ENCODE measurements at regions not wholly inside any gene's neighbourhood (a gene's known extent, or its start where the extent isn't known, plus 50 kb on each side); places are given as distances from the start of the nearest gene placed in this dataset.
"Not testable (repeated sequence)": the region's sequence is repeated elsewhere in the genome, so short reads cannot be mapped to it uniquely, and the experiment has no call there.

GRCh38 chr10:25867321-25867720 lies 66.7 kb upstream of the MYO3A start:
- no peak for DNase-seq (ENCODE audit: low spot score)

GRCh38 chr10:25869067-25869591 lies 64.9 kb upstream of the MYO3A start:
- DNase-seq (ENCODE audit: low spot score), result no peak

GRCh38 chr10:25869609-25870008 lies 64.4 kb upstream of the MYO3A start:
- DNase-seq (ENCODE audit: low spot score), result no peak

GRCh38 chr10:25874402-25874801 lies 59.6 kb upstream of the MYO3A start:
- DNase-seq (ENCODE audit: low spot score), result not testable (repeated sequence)

- DNase-seq (ENCODE audit: low spot score), result peak; percentile 66
Observed at GRCh38 chr10:25875556-25876165, 58.4 kb upstream of the MYO3A start.

GRCh38 chr10:25877296-25877695 lies 56.7 kb upstream of the MYO3A start:
- DNase-seq (ENCODE audit: low spot score), result no peak
